Vagina (tissue), 2 donors: ENCODE measurements at regions not wholly inside any gene's neighbourhood (a gene's known extent, or its start where the extent isn't known, plus 50 kb on each side); places are given as distances from the start of the nearest gene placed in this dataset.

ENCODE experiments used
- POLR2AphosphoS5 ChIP-seq, 2 donors: sonication (generic); formaldehyde crosslinking; IDR thresholded peaks; one replicate each; pipeline ENCODE4 v1.9.0; 2017; ENCODE audit warnings: antibody characterized with exemption in 2 of 2, mild to moderate bottlenecking in 2 of 2, low read depth in 1 of 2; ENCODE audit not compliant: insufficient read depth in 1 of 2
- TF ChIP-seq, protein P1 (sequence below), 3 experiments: fragments of 450-650 bp in 2 of 3; fragments of 200-600 bp in 1 of 3; sonication (generic) in 1 of 3; IDR thresholded peaks; one replicate each; pipeline ENCODE4 v1.5.1; 2017 to 2019; ENCODE audit warnings: antibody characterized with exemption in 3 of 3, mild to moderate bottlenecking in 2 of 3, moderate library complexity in 2 of 3

DNA sequence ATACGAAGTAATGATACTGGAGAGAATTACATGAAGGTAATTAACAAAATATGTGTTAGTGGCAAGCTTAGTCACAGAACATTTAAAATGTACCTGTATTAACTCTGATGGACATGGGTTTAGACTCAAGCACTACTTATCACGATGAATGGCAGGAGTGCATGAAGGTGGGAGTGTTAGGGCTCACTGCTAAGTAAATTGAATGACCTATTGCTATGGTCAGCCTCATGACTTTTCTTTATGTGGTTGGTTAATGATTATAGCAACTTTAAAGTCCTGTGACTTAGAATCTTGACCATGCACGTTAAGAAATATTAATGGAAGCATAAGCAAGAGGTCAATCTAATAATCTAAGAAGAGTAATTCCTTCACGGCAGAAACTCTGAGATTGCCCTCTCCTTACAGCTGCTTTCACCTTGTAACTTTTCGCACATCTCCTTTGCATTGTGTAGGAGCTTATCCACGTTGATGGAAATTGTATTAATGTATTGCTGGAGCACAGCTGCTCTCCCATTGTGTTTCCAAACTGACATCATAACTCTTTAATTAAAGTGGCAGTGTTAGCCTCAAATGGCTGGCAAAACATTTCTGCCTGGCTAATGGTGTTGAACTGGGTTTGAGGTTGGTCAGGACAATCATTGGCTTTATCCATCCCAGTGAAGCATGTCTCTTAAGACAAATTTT, 114.5 kb downstream of the RXFP2 start:
- TF ChIP-seq, protein P1, sequence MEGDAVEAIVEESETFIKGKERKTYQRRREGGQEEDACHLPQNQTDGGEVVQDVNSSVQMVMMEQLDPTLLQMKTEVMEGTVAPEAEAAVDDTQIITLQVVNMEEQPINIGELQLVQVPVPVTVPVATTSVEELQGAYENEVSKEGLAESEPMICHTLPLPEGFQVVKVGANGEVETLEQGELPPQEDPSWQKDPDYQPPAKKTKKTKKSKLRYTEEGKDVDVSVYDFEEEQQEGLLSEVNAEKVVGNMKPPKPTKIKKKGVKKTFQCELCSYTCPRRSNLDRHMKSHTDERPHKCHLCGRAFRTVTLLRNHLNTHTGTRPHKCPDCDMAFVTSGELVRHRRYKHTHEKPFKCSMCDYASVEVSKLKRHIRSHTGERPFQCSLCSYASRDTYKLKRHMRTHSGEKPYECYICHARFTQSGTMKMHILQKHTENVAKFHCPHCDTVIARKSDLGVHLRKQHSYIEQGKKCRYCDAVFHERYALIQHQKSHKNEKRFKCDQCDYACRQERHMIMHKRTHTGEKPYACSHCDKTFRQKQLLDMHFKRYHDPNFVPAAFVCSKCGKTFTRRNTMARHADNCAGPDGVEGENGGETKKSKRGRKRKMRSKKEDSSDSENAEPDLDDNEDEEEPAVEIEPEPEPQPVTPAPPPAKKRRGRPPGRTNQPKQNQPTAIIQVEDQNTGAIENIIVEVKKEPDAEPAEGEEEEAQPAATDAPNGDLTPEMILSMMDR (IDR thresholded peaks at IDR 0.05): no peak
- no peak for TF ChIP-seq POLR2AphosphoS5 (IDR thresholded peaks at IDR 0.05; ENCODE audit: insufficient read depth in 1 of 2, low read depth in 1 of 2)
